Neural progenitor cell (in vitro differentiated cells): ENCODE measurements at regions not wholly inside any gene's neighbourhood (a gene's known extent, or its start where the extent isn't known, plus 50 kb on each side); places are given as distances from the start of the nearest gene placed in this dataset.

Experiments used
- CTCF ChIP-seq: fragments of 200-600 bp; sonication (generic); IDR thresholded peaks from 2 replicates; pipeline ENCODE4 v1.5.1; 2017; ENCODE audit warnings: antibody characterized with exemption, mild to moderate bottlenecking
- EZH2 ChIP-seq: fragments of 200-600 bp; sonication (generic); IDR thresholded peaks from 2 replicates; pipeline ENCODE4 v1.6.1; 2017; ENCODE audit warnings: antibody characterized with exemption, mild to moderate bottlenecking, moderate library complexity
- EZH2phosphoT487 ChIP-seq: fragments of 200-600 bp; sonication (generic); IDR thresholded peaks from 2 replicates; pipeline ENCODE4 v1.6.1; 2017; ENCODE audit warnings: antibody characterized with exemption

GRCh38 chr9:75591972-75592371 is 298.5 kb upstream of the PCSK5 start:
- TF ChIP-seq CTCF: no peak
- TF ChIP-seq EZH2: no peak
- TF ChIP-seq EZH2phosphoT487: no peak
